Loucy (cell line): ENCODE measurements at regions not wholly inside any gene's neighbourhood (a gene's known extent, or its start where the extent isn't known, plus 50 kb on each side); places are given as distances from the start of the nearest gene placed in this dataset.

Experiments
- H2AFZ ChIP-seq: fragments of 200-600 bp; sonication (generic); 2 replicates; pipeline ENCODE4 v1.6.0; 2016; ENCODE audit warnings: antibody characterized with exemption, mild to moderate bottlenecking, low read length, moderate library complexity
- H3F3A ChIP-seq: fragments of 200-600 bp; 2 replicates; pipeline ENCODE4 v1.6.0; 2016; ENCODE audit warnings: antibody characterized with exemption, low read depth, mild to moderate bottlenecking
- H3K27me3 ChIP-seq: fragments of 200-600 bp; sonication (generic); 2 replicates; pipeline ENCODE4 v1.6.1; 2014; ENCODE audit warnings: low read length, mild to moderate bottlenecking; ENCODE audit not compliant: insufficient read depth, poor library complexity, severe bottlenecking
- H3K36me3 ChIP-seq: fragments of 200-600 bp; sonication (generic); 2 replicates; pipeline ENCODE4 v1.6.1; 2016; ENCODE audit warnings: low read length; ENCODE audit not compliant: insufficient read depth
- H3K4me1 ChIP-seq: fragments of 200-600 bp; sonication (generic); 2 replicates; pipeline ENCODE4 v1.5.1; 2014; ENCODE audit warnings: low read length, mild to moderate bottlenecking; ENCODE audit not compliant: insufficient read depth, poor library complexity, severe bottlenecking
- H3K4me2 ChIP-seq: fragments of 200-600 bp; sonication (generic); 2 replicates; pipeline ENCODE4 v1.6.0; 2014; ENCODE audit warnings: antibody characterized with exemption, low read length, low read depth, mild to moderate bottlenecking; ENCODE audit not compliant: poor library complexity, severe bottlenecking
- H3K4me3 ChIP-seq: fragments of 200-600 bp; sonication (generic); 2 replicates; pipeline ENCODE4 v1.5.1; 2014; ENCODE audit warnings: low read length, mild to moderate bottlenecking, mixed read lengths; ENCODE audit not compliant: poor library complexity, severe bottlenecking
- H3K79me2 ChIP-seq: fragments of 200-600 bp; sonication (generic); 2 replicates; pipeline ENCODE4 v1.6.1; 2014; ENCODE audit warnings: low read length; ENCODE audit not compliant: insufficient read depth
- H3K9ac ChIP-seq: fragments of 200-600 bp; sonication (generic); 2 replicates; pipeline ENCODE4 v1.6.0; 2014; ENCODE audit warnings: mild to moderate bottlenecking, low read depth, low read length, moderate library complexity; ENCODE audit not compliant: poor library complexity, severe bottlenecking
- H3K9me2 ChIP-seq: fragments of 200-600 bp; sonication (generic); replicated peaks from 2 replicates; pipeline ENCODE4 v1.6.1; 2016; ENCODE audit warnings: low read depth, low read length, mixed read lengths
- H3K9me3 ChIP-seq: fragments of 200-600 bp; sonication (generic); 2 replicates; pipeline ENCODE4 v1.6.1; 2014; ENCODE audit warnings: mild to moderate bottlenecking, antibody characterized with exemption, low read length, low read depth; ENCODE audit not compliant: insufficient read depth
- H4K20me1 ChIP-seq: fragments of 200-600 bp; sonication (generic); 2 replicates; pipeline ENCODE4 v1.6.0; 2014; ENCODE audit warnings: antibody characterized with exemption, low read length, mild to moderate bottlenecking; ENCODE audit not compliant: insufficient read depth, poor library complexity, severe bottlenecking
- EZH2phosphoT487 ChIP-seq: fragments of 200-600 bp; IDR thresholded peaks from 2 replicates; pipeline ENCODE4 v1.6.1; 2018; ENCODE audit warnings: antibody characterized with exemption, mild to moderate bottlenecking, moderate library complexity, borderline replicate concordance
- TF ChIP-seq, protein P1 (sequence below): fragments of 200-600 bp; sonication (generic); conservative IDR thresholded peaks from 2 replicates; pipeline ENCODE4 v1.5.1; 2014; ENCODE audit warnings: mild to moderate bottlenecking, antibody characterized with exemption, low read length

DNA sequence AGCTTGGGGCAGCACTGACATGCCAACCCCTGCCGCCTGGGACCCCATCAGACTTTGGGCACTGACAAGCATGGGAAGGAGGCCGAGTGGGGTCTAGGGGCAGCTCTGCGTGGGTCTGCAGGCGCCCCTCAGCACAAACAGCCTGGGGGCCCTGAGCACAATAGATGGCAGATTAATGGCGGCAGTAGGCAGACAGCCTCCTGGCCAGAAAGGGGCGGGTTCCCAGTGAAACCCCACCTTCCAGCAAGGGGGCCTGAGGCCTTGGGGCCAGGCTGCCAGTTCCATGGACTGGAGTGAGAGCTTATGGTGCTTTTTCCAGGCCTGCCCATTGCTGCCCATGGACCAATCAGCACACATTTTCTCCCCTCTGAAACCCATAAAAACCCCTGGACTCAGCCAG is 2031.2 kb downstream of the EFNA5 start:
- Histone ChIP-seq H3K4me2 (no peak overlapping the region), H3K9me2 (no peaks in the 10 kb centered on the region), H3K4me1 (no peaks in the 10 kb centered on the region), H3K36me3 (no peaks in the 10 kb centered on the region), H2AFZ (no peak overlapping the region), H3K9ac (no peak overlapping the region), H4K20me1 (no peaks in the 10 kb centered on the region), H3F3A (no peaks in the 10 kb centered on the region), H3K9me3 (no peaks in the 10 kb centered on the region), H3K79me2 (no peaks in the 10 kb centered on the region), H3K4me3 (no peak overlapping the region), H3K27me3 (no peaks in the 10 kb centered on the region)
- TF ChIP-seq, protein P1, sequence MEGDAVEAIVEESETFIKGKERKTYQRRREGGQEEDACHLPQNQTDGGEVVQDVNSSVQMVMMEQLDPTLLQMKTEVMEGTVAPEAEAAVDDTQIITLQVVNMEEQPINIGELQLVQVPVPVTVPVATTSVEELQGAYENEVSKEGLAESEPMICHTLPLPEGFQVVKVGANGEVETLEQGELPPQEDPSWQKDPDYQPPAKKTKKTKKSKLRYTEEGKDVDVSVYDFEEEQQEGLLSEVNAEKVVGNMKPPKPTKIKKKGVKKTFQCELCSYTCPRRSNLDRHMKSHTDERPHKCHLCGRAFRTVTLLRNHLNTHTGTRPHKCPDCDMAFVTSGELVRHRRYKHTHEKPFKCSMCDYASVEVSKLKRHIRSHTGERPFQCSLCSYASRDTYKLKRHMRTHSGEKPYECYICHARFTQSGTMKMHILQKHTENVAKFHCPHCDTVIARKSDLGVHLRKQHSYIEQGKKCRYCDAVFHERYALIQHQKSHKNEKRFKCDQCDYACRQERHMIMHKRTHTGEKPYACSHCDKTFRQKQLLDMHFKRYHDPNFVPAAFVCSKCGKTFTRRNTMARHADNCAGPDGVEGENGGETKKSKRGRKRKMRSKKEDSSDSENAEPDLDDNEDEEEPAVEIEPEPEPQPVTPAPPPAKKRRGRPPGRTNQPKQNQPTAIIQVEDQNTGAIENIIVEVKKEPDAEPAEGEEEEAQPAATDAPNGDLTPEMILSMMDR: no peak
- no peak for TF ChIP-seq EZH2phosphoT487

DNA sequence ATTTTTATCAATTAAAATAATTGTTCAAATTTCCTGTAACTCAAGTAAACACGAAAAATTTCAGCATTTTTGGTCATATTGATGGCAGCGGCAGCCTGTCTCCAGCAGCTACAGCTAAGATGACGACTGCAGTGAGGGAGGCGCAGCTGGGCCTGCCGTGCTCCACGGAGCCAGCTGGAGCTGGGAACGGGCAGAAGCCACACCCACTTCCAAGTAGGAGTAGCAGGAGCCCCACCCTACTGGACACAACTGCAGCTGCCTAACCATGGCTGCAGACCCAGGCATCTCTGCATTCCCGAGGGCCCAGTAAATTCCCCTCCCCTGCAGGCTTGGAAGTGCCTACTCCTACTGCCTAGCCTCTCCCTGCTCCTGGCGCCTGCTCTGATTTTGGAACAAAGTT is 2031.7 kb downstream of the EFNA5 start:
- H3K9ac ChIP-seq: no peak overlapping the region
- no peak for TF ChIP-seq EZH2phosphoT487
- TF ChIP-seq, protein P1: no peak

GRCh38 chr5:105638437-105638836 is 2032.3 kb downstream of the EFNA5 start:
- Histone ChIP-seq H3K27me3 (no peaks in the 10 kb centered on the region), H3K4me3 (no peak overlapping the region), H3F3A (no peaks in the 10 kb centered on the region), H3K4me1 (no peaks in the 10 kb centered on the region), H3K4me2 (no peak overlapping the region), H3K9ac (no peak overlapping the region), H2AFZ (no peak overlapping the region), H3K36me3 (no peaks in the 10 kb centered on the region), H3K9me3 (no peaks in the 10 kb centered on the region), H3K9me2 (no peaks in the 10 kb centered on the region), H3K79me2 (no peaks in the 10 kb centered on the region), H4K20me1 (no peaks in the 10 kb centered on the region)
- no peak for TF ChIP-seq EZH2phosphoT487
- TF ChIP-seq, protein P1: no peak

More for the DNA sequence above, 2031.7 kb downstream of the EFNA5 start:
- H2AFZ ChIP-seq: no peak overlapping the region
- no peaks in the 10 kb centered on the region for H3K27me3 ChIP-seq
- H3K79me2 ChIP-seq: no peaks in the 10 kb centered on the region
- H3K4me1 ChIP-seq: no peaks in the 10 kb centered on the region
- no peaks in the 10 kb centered on the region for H3K36me3 ChIP-seq
- no peak overlapping the region for H3K4me2 ChIP-seq
- no peaks in the 10 kb centered on the region for H3F3A ChIP-seq
- H3K4me3 ChIP-seq: no peak overlapping the region
- H3K9me3 ChIP-seq: no peaks in the 10 kb centered on the region
- H4K20me1 ChIP-seq: no peaks in the 10 kb centered on the region
- H3K9me2 ChIP-seq: no peaks in the 10 kb centered on the region
